H9 (cell line): ENCODE measurements at regions not wholly inside any gene's neighbourhood (a gene's known extent, or its start where the extent isn't known, plus 50 kb on each side); places are given as distances from the start of the nearest gene placed in this dataset.

Experiments
- DNase-seq: peaks from one replicate; pipeline ENCODE4 v3.0.0-alpha.2; 2017
- H2AFZ ChIP-seq: one replicate; pipeline ENCODE4 v1.6.1; 2013; ENCODE audit warnings: mild to moderate bottlenecking, low read length, control low read depth, moderate library complexity
- H2AK5ac ChIP-seq: 2 replicates; pipeline ENCODE4 v1.6.1; 2013; ENCODE audit warnings: low read length, control low read depth, mixed read lengths; ENCODE audit not compliant: insufficient read length
- H2BK120ac ChIP-seq: one replicate; pipeline ENCODE4 v1.6.1; 2013; ENCODE audit warnings: low read depth, mild to moderate bottlenecking, low read length, control low read depth, inconsistent platforms; ENCODE audit not compliant: poor library complexity, severe bottlenecking
- H2BK12ac ChIP-seq: 2 replicates; pipeline ENCODE4 v1.6.1; 2013; ENCODE audit warnings: low read length, control low read depth, mixed read lengths, low read depth; ENCODE audit not compliant: insufficient read length
- H2BK15ac ChIP-seq: 2 replicates; pipeline ENCODE4 v1.6.1; 2013; ENCODE audit warnings: low read depth, low read length, control low read depth
- H2BK20ac ChIP-seq: one replicate; pipeline ENCODE4 v1.6.1; 2013; ENCODE audit warnings: low read depth, mild to moderate bottlenecking, low read length, control low read depth, inconsistent platforms; ENCODE audit not compliant: poor library complexity, severe bottlenecking
- H2BK5ac ChIP-seq: 2 replicates; pipeline ENCODE4 v1.6.1; 2013; ENCODE audit warnings: low read length, control low read depth, mixed read lengths; ENCODE audit not compliant: insufficient read length
- H3K14ac ChIP-seq: 2 replicates; pipeline ENCODE4 v1.6.1; 2013; ENCODE audit warnings: low read length, control low read depth; ENCODE audit not compliant: insufficient read depth
- H3K18ac ChIP-seq: 2 replicates; pipeline ENCODE4 v1.6.1; 2013; ENCODE audit warnings: low read depth, mild to moderate bottlenecking, mixed read lengths, low read length, control low read depth; ENCODE audit not compliant: insufficient read length
- H3K23ac ChIP-seq: 2 replicates; pipeline ENCODE4 v1.6.1; 2013; ENCODE audit warnings: low read length, control low read depth, mixed read lengths, low read depth; ENCODE audit not compliant: insufficient read length
- H3K23me2 ChIP-seq: 2 replicates; pipeline ENCODE4 v1.6.1; 2013; ENCODE audit warnings: low read depth, mild to moderate bottlenecking, mixed read lengths, low read length, control low read depth; ENCODE audit not compliant: insufficient read length, poor library complexity, severe bottlenecking
- H3K27ac ChIP-seq: 2 replicates; pipeline ENCODE4 v1.5.1; 2013; ENCODE audit warnings: low read length, control low read depth, mixed read lengths, low read depth; ENCODE audit not compliant: insufficient read length
- H3K27me3 ChIP-seq: 2 replicates; pipeline ENCODE4 v1.6.1; 2013; ENCODE audit warnings: low read length, control low read depth, inconsistent platforms; ENCODE audit not compliant: insufficient read depth
- H3K4ac ChIP-seq: 2 replicates; pipeline ENCODE4 v1.6.1; 2013; ENCODE audit warnings: low read depth, mild to moderate bottlenecking, control low read depth, inconsistent platforms, low read length, moderate library complexity
- H3K4me1 ChIP-seq: 2 replicates; pipeline ENCODE4 v1.6.1; 2013; ENCODE audit warnings: low read length, control low read depth, inconsistent platforms; ENCODE audit not compliant: insufficient read depth
- H3K4me2 ChIP-seq: 2 replicates; pipeline ENCODE4 v1.6.1; 2013; ENCODE audit warnings: low read length, control low read depth, mixed read lengths; ENCODE audit not compliant: insufficient read length, insufficient read depth
- H3K56ac ChIP-seq: 2 replicates; pipeline ENCODE4 v1.6.1; 2013; ENCODE audit warnings: low read depth, mild to moderate bottlenecking, mixed read lengths, low read length, control low read depth; ENCODE audit not compliant: insufficient read length
- H3K79me1 ChIP-seq: 2 replicates; pipeline ENCODE4 v1.6.1; 2013; ENCODE audit warnings: low read depth, mild to moderate bottlenecking, moderate library complexity, low read length, control low read depth, inconsistent platforms; ENCODE audit not compliant: insufficient read depth, poor library complexity, severe bottlenecking
- H3K79me2 ChIP-seq: 2 replicates; pipeline ENCODE4 v1.6.1; 2013; ENCODE audit warnings: low read length, control low read depth, inconsistent platforms; ENCODE audit not compliant: insufficient read depth
- H3K9ac ChIP-seq: 2 replicates; pipeline ENCODE4 v1.6.1; 2013; ENCODE audit warnings: low read length, control low read depth, mixed read lengths; ENCODE audit not compliant: insufficient read length; ENCODE audit errors: extremely low read depth
- H3K9me3 ChIP-seq: one replicate; pipeline ENCODE4 v1.6.1; 2013; ENCODE audit warnings: low read depth, low read length, inconsistent platforms; ENCODE audit not compliant: control insufficient read depth
- H3T11ph ChIP-seq: one replicate; pipeline ENCODE4 v1.6.1; 2013; ENCODE audit warnings: mild to moderate bottlenecking, low read length, control low read depth, inconsistent platforms
- H4K20me1 ChIP-seq: one replicate; pipeline ENCODE4 v1.6.1; 2013; ENCODE audit not compliant: control insufficient read depth, insufficient read length, insufficient read depth
- H4K5ac ChIP-seq: 2 replicates; pipeline ENCODE4 v1.6.1; 2013; ENCODE audit warnings: low read depth, mild to moderate bottlenecking, mixed read lengths, low read length, control low read depth; ENCODE audit not compliant: insufficient read length
- H4K8ac ChIP-seq: replicated peaks from 2 replicates; pipeline ENCODE4 v1.6.1; 2013; ENCODE audit warnings: low read length, control low read depth, mixed read lengths, low read depth; ENCODE audit not compliant: insufficient read length
- H4K91ac ChIP-seq: 2 replicates; pipeline ENCODE4 v1.6.1; 2013; ENCODE audit warnings: low read depth, mild to moderate bottlenecking, moderate library complexity, mixed read lengths, low read length, control low read depth; ENCODE audit not compliant: insufficient read length
- H3K27ac Mint-ChIP-seq, 3 experiments: 2 replicates in 2 of 3; 3 replicates in 1 of 3; pipeline ENCODE4 v1.8.0; 2020 to 2021; ENCODE audit warnings: mixed read lengths in 3 of 3, mild to moderate bottlenecking in 1 of 3, moderate library complexity in 1 of 3
- H3K27me3 Mint-ChIP-seq: 2 replicates; pipeline ENCODE4 v1.8.0; 2021; ENCODE audit warnings: low read depth, mild to moderate bottlenecking, moderate library complexity, mixed read lengths
- H3K36me3 Mint-ChIP-seq, 3 experiments: 2 replicates in 2 of 3; 3 replicates in 1 of 3; pipeline ENCODE4 v1.8.0; 2020 to 2021; ENCODE audit warnings: low read depth in 3 of 3, mixed read lengths in 3 of 3; ENCODE audit not compliant: insufficient read depth in 1 of 3
- H3K4me1 Mint-ChIP-seq, 2 experiments: 2 replicates each; pipeline ENCODE4 v1.8.0; 2020; ENCODE audit warnings: mixed read lengths in 2 of 2
- H3K4me3 Mint-ChIP-seq, 2 experiments: 2 replicates in 1 of 2; 3 replicates in 1 of 2; pipeline ENCODE4 v1.8.0; 2020 to 2021; ENCODE audit warnings: mild to moderate bottlenecking in 2 of 2, mixed read lengths in 2 of 2, moderate library complexity in 1 of 2
- H3K9me3 Mint-ChIP-seq, 2 experiments: 2 replicates in 1 of 2; 3 replicates in 1 of 2; pipeline ENCODE4 v1.8.0; 2020; ENCODE audit warnings: mild to moderate bottlenecking in 2 of 2, mixed read lengths in 2 of 2, moderate library complexity in 1 of 2
- CTCF ChIP-seq: fragments of 200-600 bp; sonication (generic); conservative IDR thresholded peaks from 3 replicates; pipeline ENCODE4 v1.8.0; 2021; ENCODE audit warnings: antibody characterized with exemption, mild to moderate bottlenecking
- WGBS: extraction: QIAGEN DNeasy Blood & Tissue Kit; methylation state at CpG from one replicate; pipeline ENCODE4 v1.1.7; 2013; ENCODE audit warnings: missing lambda C conversion rate, low lambda C conversion rate, mixed read lengths; ENCODE audit not compliant: insufficient read length; ENCODE audit errors: extremely low coverage; 5-methylcytosine and 5-hydroxymethylcytosine counted together

GRCh38 chr1:189628857-189629256 lies 848.8 kb downstream of the BRINP3 start:
- H3K9ac ChIP-seq: no peak overlapping the region
- WGBS: no CpG with 5 or more reads among the region's 3 CpGs
- H2BK15ac ChIP-seq: no peak overlapping the region
- H4K20me1 ChIP-seq: no peaks in the 10 kb centered on the region
- no peaks in the 10 kb centered on the region for H3K9me3 ChIP-seq
- H3K79me1 ChIP-seq: no peaks in the 10 kb centered on the region
- no peak overlapping the region for H2BK120ac ChIP-seq
- H3K27ac ChIP-seq: no peak overlapping the region
- H4K91ac ChIP-seq: no peak overlapping the region
- no peak overlapping the region for H2AK5ac ChIP-seq
- H2BK20ac ChIP-seq: no peak overlapping the region
- peak overlapping the region; percentile 52 for H2AFZ ChIP-seq
- H3K27ac Mint-ChIP-seq: peak overlapping the region in 1 of 3 experiments; percentile 19; a peak in 1 of 7 replicates
- no peak for TF ChIP-seq CTCF
- H3K27me3 ChIP-seq: no peaks in the 10 kb centered on the region
- H4K8ac ChIP-seq: no peak overlapping the region
- DNase-seq: peak; percentile 27
- no peaks in the 10 kb centered on the region for H3K79me2 ChIP-seq
- no peaks in the 10 kb centered on the region for H3K27me3 Mint-ChIP-seq
- no peak overlapping the region for H3K14ac ChIP-seq
- H3K23ac ChIP-seq: no peak overlapping the region
- H4K5ac ChIP-seq: no peak overlapping the region
- H3K4me1 ChIP-seq: no peaks in the 10 kb centered on the region
- H2BK12ac ChIP-seq: no peak overlapping the region
- H3K56ac ChIP-seq: no peak overlapping the region
- no peaks in the 10 kb centered on the region for H3K9me3 Mint-ChIP-seq
- no peaks in the 10 kb centered on the region for H3K23me2 ChIP-seq
- peaks cover 3 to 4% of the 10 kb centered on the region in 2 experiments; a peak in 1 of 4 replicates for H3K4me1 Mint-ChIP-seq
- H2BK5ac ChIP-seq: no peak overlapping the region
- H3K4me2 ChIP-seq: no peak overlapping the region
- no peak overlapping the region for H3K4ac ChIP-seq
- H3K4me3 Mint-ChIP-seq: no peak overlapping the region
- H3K36me3 Mint-ChIP-seq: no peaks in the 10 kb centered on the region
- no peak overlapping the region for H3T11ph ChIP-seq
- no peak overlapping the region for H3K18ac ChIP-seq
